GM12875 (cell line): ENCODE measurements at regions not wholly inside any gene's neighbourhood (a gene's known extent, or its start where the extent isn't known, plus 50 kb on each side); places are given as distances from the start of the nearest gene placed in this dataset.

Experiments
- H3K4me3 ChIP-seq: one replicate; pipeline ENCODE4 v1.5.1; 2011; ENCODE audit warnings: low read depth, low read length, control low read depth
- CTCF ChIP-seq: IDR thresholded peaks from 2 replicates; pipeline ENCODE4 v1.5.1; 2011; ENCODE audit warnings: low read depth, mild to moderate bottlenecking, control low read depth, inconsistent platforms, low read length, moderate library complexity, borderline replicate concordance; ENCODE audit not compliant: insufficient read depth

- no peak overlapping the region for H3K4me3 ChIP-seq
- no peak for TF ChIP-seq CTCF
Measured at GRCh38 chr9:87830446-87830845, 52.2 kb upstream of the SPATA31E1 start.

- TF ChIP-seq CTCF: no peak
- H3K4me3 ChIP-seq: no peak overlapping the region
Measured at GRCh38 chr9:87831159-87831558, 51.5 kb upstream of the SPATA31E1 start.
